Naive B cell (primary cell): ENCODE measurements at regions not wholly inside any gene's neighbourhood (a gene's known extent, or its start where the extent isn't known, plus 50 kb on each side); places are given as distances from the start of the nearest gene placed in this dataset.
"Not testable (repeated sequence)": the region's sequence is repeated elsewhere in the genome, so short reads cannot be mapped to it uniquely, and the experiment has no call there.

ENCODE experiments used
- ATAC-seq, 2 donors: fragments of 150-1000 bp; cut with Tn5 transposase; 2 replicates each; pipeline ENCODE4 v1.10.0; 2021; ENCODE audit warnings: low read depth in 2 of 2, mild to moderate bottlenecking in 2 of 2, moderate library complexity in 2 of 2
- DNase-seq: peaks from one replicate; pipeline ENCODE4 v3.0.0; 2022
- H3K27ac Mint-ChIP-seq, 6 donors: one replicate each; pipeline ENCODE4 v1.8.0; 2020 to 2022; ENCODE audit warnings: mild to moderate bottlenecking in 6 of 6, mixed read lengths in 6 of 6, moderate library complexity in 5 of 6, inconsistent platforms in 2 of 6
- H3K27me3 Mint-ChIP-seq, 3 donors: one replicate each; pipeline ENCODE4 v1.8.0; 2021 to 2022; ENCODE audit warnings: mixed read lengths in 3 of 3, mild to moderate bottlenecking in 1 of 3
- H3K36me3 Mint-ChIP-seq, 2 donors: one replicate each; pipeline ENCODE4 v1.8.0; 2020 to 2022; ENCODE audit warnings: mixed read lengths in 2 of 2, inconsistent platforms in 1 of 2, mild to moderate bottlenecking in 1 of 2
- H3K4me1 Mint-ChIP-seq, 3 donors: one replicate each; pipeline ENCODE4 v1.8.0; 2020 to 2022; ENCODE audit warnings: mixed read lengths in 3 of 3, inconsistent platforms in 1 of 3, mild to moderate bottlenecking in 1 of 3, moderate library complexity in 1 of 3
- H3K4me3 Mint-ChIP-seq, 8 donors: one replicate each; pipeline ENCODE4 v1.8.0; 2020 to 2022; ENCODE audit warnings: mild to moderate bottlenecking in 8 of 8, mixed read lengths in 8 of 8, moderate library complexity in 8 of 8, inconsistent platforms in 2 of 8
- H3K9me3 Mint-ChIP-seq, 7 donors: one replicate each; pipeline ENCODE4 v1.8.0; 2020 to 2022; ENCODE audit warnings: mixed read lengths in 7 of 7, mild to moderate bottlenecking in 5 of 7, inconsistent platforms in 2 of 7, moderate library complexity in 1 of 7

DNA sequence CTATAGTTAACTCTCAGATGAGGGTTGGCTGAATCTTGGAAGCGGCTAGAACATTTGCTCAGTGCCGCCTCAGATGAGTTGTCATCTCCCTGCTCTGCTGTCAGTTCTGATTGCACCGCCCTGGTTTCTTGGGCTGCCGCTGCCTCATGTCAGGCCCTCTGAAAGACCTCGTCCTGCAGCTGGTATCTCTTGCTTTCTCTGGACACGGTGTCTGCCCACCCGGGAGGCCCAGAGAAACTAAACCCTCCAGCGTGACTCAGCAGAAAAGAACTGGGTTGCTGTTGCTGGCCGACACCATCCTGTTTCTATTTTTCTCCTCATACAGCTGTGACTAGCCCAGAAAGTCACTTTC lies 355.4 kb downstream of the CD83 start:
- Mint-ChIP-seq H3K9me3 (peaks cover 0 to 10% (median 4%) of the 10 kb centered on the region in 7 donors), H3K4me1 (peaks cover 28 to 38% (median 35%) of the 10 kb centered on the region in 3 donors), H3K27me3 (no peaks in the 10 kb centered on the region), H3K4me3 (no peak overlapping the region), H3K36me3 (peaks cover 12 to 25% of the 10 kb centered on the region in 2 donors), H3K27ac (peak overlapping the region in 3 of 6 donors; percentile 58 to 66 (median 66))
- ATAC-seq = no peak
- DNase-seq = no peak

DNA sequence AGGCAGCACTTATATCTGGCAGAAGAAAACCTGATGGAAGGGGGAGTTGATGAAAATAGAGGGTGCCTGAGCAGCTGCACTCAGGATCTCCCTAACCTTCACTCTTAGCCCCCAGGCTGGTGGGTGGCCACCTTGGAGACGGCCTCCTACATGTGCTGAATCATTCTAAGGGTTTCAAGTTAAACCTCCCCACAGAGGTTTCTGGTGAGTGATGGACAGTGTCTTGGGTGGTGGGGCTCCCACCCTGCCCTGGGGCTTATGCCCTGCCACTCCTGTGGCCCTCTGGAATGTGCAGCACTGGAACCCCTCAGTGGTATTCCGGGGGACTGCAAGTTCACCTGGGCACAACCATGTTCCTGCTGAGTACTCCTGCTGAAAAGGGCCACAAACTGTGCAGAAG lies 357.2 kb downstream of the CD83 start:
- ATAC-seq (no peak), DNase-seq (no peak)
- Mint-ChIP-seq H3K4me3 (no peak overlapping the region), H3K9me3 (peaks cover 0 to 5% (median 0%) of the 10 kb centered on the region in 7 donors), H3K4me1 (peaks cover 24 to 35% (median 35%) of the 10 kb centered on the region in 3 donors), H3K27me3 (no peaks in the 10 kb centered on the region), H3K27ac (no peak overlapping the region), H3K36me3 (peaks cover under 1 to 18% of the 10 kb centered on the region in 2 donors)

- H3K4me1 Mint-ChIP-seq = peaks cover 24 to 33% (median 33%) of the 10 kb centered on the region in 3 donors
- no peaks in the 10 kb centered on the region for H3K27me3 Mint-ChIP-seq
- H3K4me3 Mint-ChIP-seq = no peak overlapping the region
- H3K36me3 Mint-ChIP-seq = peaks cover 0 to 18% of the 10 kb centered on the region in 2 donors
- peaks cover 0 to 7% (median 0%) of the 10 kb centered on the region in 7 donors for H3K9me3 Mint-ChIP-seq
- peak overlapping the region in 1 of 6 donors; percentile 44 for H3K27ac Mint-ChIP-seq
- ATAC-seq (no peak), DNase-seq (no peak)
These were observed 357.7 kb downstream of the CD83 start for GRCh38 chr6:14475306-14475705.

DNA sequence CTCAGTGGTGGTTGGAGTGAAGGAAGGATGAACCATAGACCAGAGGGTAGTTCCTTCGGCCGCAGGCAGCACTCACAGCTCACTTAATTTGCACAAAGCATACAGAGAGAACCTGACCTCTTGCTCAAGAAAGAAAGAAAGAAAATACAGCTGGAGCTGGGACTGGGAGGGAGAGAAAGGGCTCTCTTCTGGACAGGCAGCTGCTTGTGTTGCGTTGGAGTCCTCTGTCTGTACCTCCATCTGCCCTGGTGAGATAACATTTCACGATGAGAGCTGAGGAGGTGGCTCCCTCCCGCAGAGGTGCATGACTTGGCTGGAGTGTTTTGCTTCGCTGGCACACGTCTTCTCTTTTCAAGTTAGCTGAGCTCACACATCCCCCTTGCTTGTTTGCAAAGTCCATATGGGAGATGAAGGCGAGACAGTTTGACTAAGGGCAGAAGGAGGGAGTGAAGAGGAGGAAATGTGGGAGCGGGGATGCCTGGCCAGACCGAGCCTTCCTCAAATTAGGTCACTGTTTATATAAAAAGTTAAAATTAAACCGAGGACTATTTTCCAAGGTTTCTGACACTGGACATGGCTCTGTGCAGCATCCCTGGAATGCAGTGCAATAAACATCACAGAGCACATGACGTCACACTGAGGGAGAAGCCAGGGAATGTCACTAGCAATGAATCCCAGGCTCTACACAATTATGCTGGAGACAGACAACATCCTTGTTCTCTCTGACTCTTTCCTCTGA lies 359.4 kb downstream of the CD83 start:
- Mint-ChIP-seq H3K27ac (no peak overlapping the region), H3K27me3 (no peaks in the 10 kb centered on the region), H3K4me1 (peaks cover 21 to 27% (median 24%) of the 10 kb centered on the region in 3 donors), H3K4me3 (no peak overlapping the region), H3K9me3 (peaks cover 3 to 17% (median 6%) of the 10 kb centered on the region in 7 donors), H3K36me3 (peaks cover 7 to 22% of the 10 kb centered on the region in 2 donors)
- ATAC-seq (no peak), DNase-seq (no peak)

DNA sequence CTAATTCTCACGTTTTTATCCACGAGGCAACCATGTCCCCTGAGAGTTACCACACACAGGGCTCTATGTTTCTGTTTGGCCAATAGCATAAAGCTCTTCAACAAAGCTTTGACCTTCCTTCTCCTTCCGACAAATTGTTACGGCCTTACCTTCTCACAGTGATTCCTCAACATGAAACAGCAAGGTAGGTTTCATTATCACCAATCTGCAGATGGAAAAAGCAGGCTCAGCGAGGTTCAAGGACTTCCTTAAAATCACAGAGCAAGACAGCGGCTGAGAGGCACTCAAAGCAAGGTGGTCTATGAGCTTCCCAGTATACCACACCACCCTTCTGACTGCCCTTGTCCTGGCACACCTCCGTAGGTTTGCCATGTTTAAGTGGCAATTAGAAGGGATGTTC lies 360.0 kb downstream of the CD83 start:
- Mint-ChIP-seq H3K4me1 (peaks cover 21 to 24% (median 24%) of the 10 kb centered on the region in 3 donors), H3K9me3 (peaks cover 3 to 18% (median 7%) of the 10 kb centered on the region in 7 donors), H3K36me3 (peaks cover 7 to 19% of the 10 kb centered on the region in 2 donors), H3K27me3 (no peaks in the 10 kb centered on the region), H3K27ac (no peak overlapping the region), H3K4me3 (no peak overlapping the region)
- ATAC-seq (no peak), DNase-seq (no peak)

GRCh38 chr6:14478381-14479225 lies 361.0 kb downstream of the CD83 start:
- peaks cover 13 to 17% (median 17%) of the 10 kb centered on the region in 3 donors for H3K4me1 Mint-ChIP-seq
- peaks cover 7 to 13% of the 10 kb centered on the region in 2 donors for H3K36me3 Mint-ChIP-seq
- ATAC-seq (no peak), DNase-seq (no peak)
- no peak overlapping the region for H3K27ac Mint-ChIP-seq
- H3K4me3 Mint-ChIP-seq = no peak overlapping the region
- no peaks in the 10 kb centered on the region for H3K27me3 Mint-ChIP-seq
- peaks cover 3 to 25% (median 8%) of the 10 kb centered on the region in 7 donors for H3K9me3 Mint-ChIP-seq

DNA sequence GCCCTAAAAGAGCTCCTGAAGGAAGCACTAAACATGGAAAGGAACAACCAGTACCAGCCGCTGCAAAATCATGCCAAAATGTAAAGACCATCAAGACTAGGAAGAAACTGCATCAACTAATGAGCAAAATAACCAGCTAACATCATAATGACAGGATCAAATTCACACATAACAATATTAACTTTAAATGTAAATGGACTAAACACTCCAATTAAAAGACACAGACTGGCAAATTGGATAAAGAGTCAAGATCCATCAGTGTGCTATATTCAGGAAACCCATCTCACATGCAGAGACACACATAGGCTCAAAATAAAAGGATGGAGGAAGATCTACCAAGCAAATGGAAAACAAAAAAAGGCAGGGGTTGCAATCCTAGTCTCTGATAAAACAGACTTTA lies 364.4 kb downstream of the CD83 start:
- not testable (repeated sequence) for H3K27ac Mint-ChIP-seq, H3K4me3 Mint-ChIP-seq, H3K4me1 Mint-ChIP-seq, ATAC-seq, H3K27me3 Mint-ChIP-seq, DNase-seq, H3K36me3 Mint-ChIP-seq
- H3K9me3 Mint-ChIP-seq = peaks cover 3 to 26% (median 8%) of the 10 kb centered on the region in 7 donors

- no peaks in the 10 kb centered on the region for H3K27me3 Mint-ChIP-seq
- no peak for DNase-seq
- no peak for ATAC-seq
- H3K9me3 Mint-ChIP-seq = peaks cover 0 to 11% (median under 1%) of the 10 kb centered on the region in 7 donors
- H3K4me1 Mint-ChIP-seq = peaks cover 5 to 21% (median 10%) of the 10 kb centered on the region in 3 donors
- H3K36me3 Mint-ChIP-seq = no peaks in the 10 kb centered on the region
- no peak overlapping the region for H3K27ac Mint-ChIP-seq
- no peak overlapping the region for H3K4me3 Mint-ChIP-seq
These were observed 370.1 kb downstream of the CD83 start for GRCh38 chr6:14487625-14488024.

- Mint-ChIP-seq H3K36me3 (no peaks in the 10 kb centered on the region), H3K27ac (peak overlapping the region in 3 of 6 donors; percentile 34 to 89 (median 57)), H3K9me3 (peaks cover 0 to 6% (median 0%) of the 10 kb centered on the region in 7 donors), H3K27me3 (no peaks in the 10 kb centered on the region), H3K4me3 (peak overlapping the region in 1 of 8 donors; percentile 30), H3K4me1 (peaks cover 5 to 21% (median 10%) of the 10 kb centered on the region in 3 donors)
- ATAC-seq (peak in 1 of 2 donors; percentile 33), DNase-seq (no peak)
These were observed 370.6 kb downstream of the CD83 start for GRCh38 chr6:14488180-14488579.

DNA sequence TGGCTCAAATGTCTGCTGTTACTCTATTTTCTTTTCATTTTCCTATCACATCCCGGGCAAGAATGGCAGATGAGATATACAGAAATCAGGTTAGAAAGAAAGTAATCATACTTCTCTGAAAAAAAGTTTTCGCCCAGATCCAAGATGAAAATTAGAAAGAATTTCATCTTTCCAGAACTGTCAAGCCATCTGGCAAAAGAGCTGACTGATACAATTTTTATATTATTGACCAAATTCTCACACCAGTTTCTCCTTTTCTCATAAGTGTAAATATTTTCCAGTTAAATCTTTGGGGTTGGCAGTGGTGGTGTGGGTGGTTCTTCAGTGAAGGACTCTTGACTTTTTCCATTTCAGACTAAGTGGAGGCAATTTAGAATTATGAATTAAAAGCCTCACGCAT lies 371.9 kb downstream of the CD83 start:
- H3K9me3 Mint-ChIP-seq = peaks cover 0 to 3% (median 0%) of the 10 kb centered on the region in 7 donors
- H3K4me1 Mint-ChIP-seq = peaks cover 5 to 28% (median 10%) of the 10 kb centered on the region in 3 donors
- no peaks in the 10 kb centered on the region for H3K36me3 Mint-ChIP-seq
- H3K4me3 Mint-ChIP-seq = no peak overlapping the region
- H3K27me3 Mint-ChIP-seq = no peaks in the 10 kb centered on the region
- ATAC-seq = no peak
- DNase-seq = no peak
- peak overlapping the region in 1 of 6 donors; percentile 37 for H3K27ac Mint-ChIP-seq

GRCh38 chr6:14498748-14499147 lies 381.2 kb downstream of the CD83 start:
- no peak for ATAC-seq
- Mint-ChIP-seq H3K9me3 (peaks cover 4 to 13% (median 9%) of the 10 kb centered on the region in 7 donors), H3K36me3 (peaks cover 7 to 22% of the 10 kb centered on the region in 2 donors), H3K27ac (peak overlapping the region in 5 of 6 donors; percentile 15 to 76 (median 27)), H3K4me3 (no peak overlapping the region), H3K4me1 (peaks cover 5 to 13% (median 5%) of the 10 kb centered on the region in 3 donors), H3K27me3 (no peaks in the 10 kb centered on the region)
- DNase-seq = no peak

- peaks cover 5 to 11% (median 5%) of the 10 kb centered on the region in 3 donors for H3K4me1 Mint-ChIP-seq
- DNase-seq (no peak), ATAC-seq (no peak)
- H3K4me3 Mint-ChIP-seq = no peak overlapping the region
- H3K27me3 Mint-ChIP-seq = no peaks in the 10 kb centered on the region
- H3K9me3 Mint-ChIP-seq = peaks cover 4 to 13% (median 9%) of the 10 kb centered on the region in 7 donors
- H3K36me3 Mint-ChIP-seq = peaks cover 10 to 22% of the 10 kb centered on the region in 2 donors
- no peak overlapping the region for H3K27ac Mint-ChIP-seq
These were observed 381.7 kb downstream of the CD83 start for GRCh38 chr6:14499309-14499708.

GRCh38 chr6:14499841-14500240 lies 382.3 kb downstream of the CD83 start:
- Mint-ChIP-seq H3K4me1 (peaks cover 5 to 12% (median 5%) of the 10 kb centered on the region in 3 donors), H3K27me3 (no peaks in the 10 kb centered on the region), H3K36me3 (peaks cover 11 to 22% of the 10 kb centered on the region in 2 donors), H3K9me3 (peaks cover 4 to 13% (median 9%) of the 10 kb centered on the region in 7 donors), H3K4me3 (no peak overlapping the region), H3K27ac (peak overlapping the region in 2 of 6 donors; percentile 60 to 88)
- no peak for ATAC-seq
- no peak for DNase-seq
